NCI-H1417 treated with DMSO at 0.1 percent for 48 hours (cell line): ENCODE measurements at regions not wholly inside any gene's neighbourhood (a gene's known extent, or its start where the extent isn't known, plus 50 kb on each side); places are given as distances from the start of the nearest gene placed in this dataset.
"Not testable (repeated sequence)": the region's sequence is repeated elsewhere in the genome, so short reads cannot be mapped to it uniquely, and the experiment has no call there.

Experiments used
- DNase-seq: peaks from one replicate; lab custom pipeline; 2025; lab: John Stamatoyannopoulos, UW

GRCh38 chr10:64574371-64574770 lies 1053.2 kb downstream of the REEP3 start:
- no peak for DNase-seq

- no peak for DNase-seq
Measured at GRCh38 chr10:64576497-64576896, 1055.3 kb downstream of the REEP3 start.

- DNase-seq, result not testable (repeated sequence)
Measured at GRCh38 chr10:64578757-64579156, 1057.6 kb downstream of the REEP3 start.

- DNase-seq, result no peak
Measured at GRCh38 chr10:64586934-64587503, 1065.8 kb downstream of the REEP3 start.

GRCh38 chr10:64594072-64594471 lies 1072.9 kb downstream of the REEP3 start:
- DNase-seq, result no peak

- no peak for DNase-seq
Measured at GRCh38 chr10:64598600-64598999, 1077.4 kb downstream of the REEP3 start.

GRCh38 chr10:64601298-64601697 lies 1080.1 kb downstream of the REEP3 start:
- no peak for DNase-seq

- DNase-seq, result no peak
Measured at GRCh38 chr10:64617085-64617484, 1095.9 kb downstream of the REEP3 start.

- DNase-seq, result no peak
Measured at GRCh38 chr10:64619102-64619501, 1097.9 kb downstream of the REEP3 start.

GRCh38 chr10:64626924-64627323 lies 1105.7 kb downstream of the REEP3 start:
- DNase-seq, result no peak

GRCh38 chr10:64630534-64630933 lies 1109.3 kb downstream of the REEP3 start:
- no peak for DNase-seq

GRCh38 chr10:64635906-64636305 lies 1114.7 kb downstream of the REEP3 start:
- DNase-seq, result no peak

GRCh38 chr10:64636461-64636860 lies 1115.3 kb downstream of the REEP3 start:
- DNase-seq, result no peak

- no peak for DNase-seq
Measured at GRCh38 chr10:64637939-64638338, 1116.7 kb downstream of the REEP3 start.

GRCh38 chr10:64648915-64649314 lies 1127.7 kb downstream of the REEP3 start:
- DNase-seq, result no peak

- DNase-seq, result no peak
Measured at GRCh38 chr10:64658528-64658927, 1137.3 kb downstream of the REEP3 start.

- DNase-seq, result no peak
Measured at GRCh38 chr10:64659311-64659710, 1138.1 kb downstream of the REEP3 start.

GRCh38 chr10:64682043-64682442 lies 1160.8 kb downstream of the REEP3 start:
- DNase-seq, result no peak

GRCh38 chr10:64690194-64690593 lies 1169.0 kb downstream of the REEP3 start:
- DNase-seq, result no peak

- DNase-seq, result no peak
Measured at GRCh38 chr10:64699244-64699643, 1178.0 kb downstream of the REEP3 start.

GRCh38 chr10:64702086-64702485 lies 1180.9 kb downstream of the REEP3 start:
- DNase-seq, result not testable (repeated sequence)

GRCh38 chr10:64708884-64709681 lies 1187.9 kb downstream of the REEP3 start:
- no peak for DNase-seq

- no peak for DNase-seq
Measured at GRCh38 chr10:64726466-64726865, 1205.3 kb downstream of the REEP3 start.

- DNase-seq, result no peak
Measured at GRCh38 chr10:64731016-64731415, 1209.8 kb downstream of the REEP3 start.
